ENCODE measurements at regions not wholly inside any gene's neighbourhood (a gene's known extent, or its start where the extent isn't known, plus 50 kb on each side); places are given as distances from the start of the nearest gene placed in this dataset.

GRCh38 chr6:126553854-126554253 lies 213.9 kb downstream of the CENPW start:
- TF ChIP-seq CTCF (IDR thresholded peaks at IDR 0.05; ENCODE audit: low read length) (no peak), EZH2 (optimal IDR thresholded peaks at IDR 0.05; ENCODE audit: low read depth, low read length) (no peak)
